HG03108 (cell line): ENCODE measurements at regions not wholly inside any gene's neighbourhood (a gene's known extent, or its start where the extent isn't known, plus 50 kb on each side); places are given as distances from the start of the nearest gene placed in this dataset.
A peak's percentile ranks its signal among the peaks of the same experiment; 100 is the strongest.

Experiments used
- ATAC-seq: cut with Tn5 transposase; IDR thresholded peaks from one replicate; pipeline ENCODE4 v1.9.1; 2021; ENCODE audit warnings: moderate library complexity; ENCODE audit not compliant: unreplicated experiment

- ATAC-seq, result no peak
Measured at GRCh38 chr7:136807598-136807997, 60.9 kb upstream of the CHRM2 start.

GRCh38 chr7:136803028-136803427 is 65.4 kb upstream of the CHRM2 start:
- ATAC-seq, result no peak

- no peak for ATAC-seq
Measured at GRCh38 chr7:136783934-136784333, 84.5 kb upstream of the CHRM2 start.

DNA sequence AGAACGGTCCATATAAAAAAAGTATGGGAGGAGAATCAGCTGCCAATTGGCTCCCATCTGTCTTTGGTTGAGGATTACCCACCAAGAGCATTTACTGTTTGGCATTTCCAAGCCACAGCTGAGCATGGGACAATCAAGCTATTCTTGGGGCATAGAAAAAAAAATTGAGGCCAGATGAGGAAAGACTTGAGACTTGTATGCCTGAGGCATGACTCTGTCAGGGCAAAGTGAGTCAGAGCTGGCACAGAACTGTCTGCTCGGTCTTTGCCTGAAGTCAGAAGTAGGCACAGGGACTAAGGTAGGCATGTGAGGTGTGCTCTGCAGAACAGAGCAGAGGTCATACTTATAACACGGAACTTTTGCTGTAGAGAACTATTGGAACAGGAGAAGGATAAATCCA is 126.5 kb upstream of the CHRM2 start:
- ATAC-seq, result no peak

DNA sequence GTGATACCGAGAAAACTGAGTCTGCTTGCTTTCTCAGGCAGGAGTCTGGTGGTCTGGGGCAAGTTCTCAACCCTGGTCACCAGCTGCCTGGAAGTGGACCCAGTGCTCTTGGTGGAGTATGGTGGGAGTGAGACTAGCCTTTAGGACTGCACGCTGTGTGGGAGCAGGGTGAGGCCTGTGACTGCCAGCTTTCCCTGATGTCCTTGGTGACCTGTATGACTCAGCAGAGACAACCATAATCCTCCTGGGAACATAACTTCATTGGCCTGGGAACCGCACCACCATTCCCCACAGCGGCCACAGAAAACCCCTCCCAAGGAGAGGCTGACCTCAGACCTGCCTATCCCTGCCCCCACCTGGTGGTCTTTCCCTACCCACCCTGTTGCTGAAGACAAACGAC is 139.5 kb upstream of the CHRM2 start:
- no peak for ATAC-seq

GRCh38 chr7:136726460-136726859 is 142.0 kb upstream of the CHRM2 start:
- ATAC-seq, result no peak

DNA sequence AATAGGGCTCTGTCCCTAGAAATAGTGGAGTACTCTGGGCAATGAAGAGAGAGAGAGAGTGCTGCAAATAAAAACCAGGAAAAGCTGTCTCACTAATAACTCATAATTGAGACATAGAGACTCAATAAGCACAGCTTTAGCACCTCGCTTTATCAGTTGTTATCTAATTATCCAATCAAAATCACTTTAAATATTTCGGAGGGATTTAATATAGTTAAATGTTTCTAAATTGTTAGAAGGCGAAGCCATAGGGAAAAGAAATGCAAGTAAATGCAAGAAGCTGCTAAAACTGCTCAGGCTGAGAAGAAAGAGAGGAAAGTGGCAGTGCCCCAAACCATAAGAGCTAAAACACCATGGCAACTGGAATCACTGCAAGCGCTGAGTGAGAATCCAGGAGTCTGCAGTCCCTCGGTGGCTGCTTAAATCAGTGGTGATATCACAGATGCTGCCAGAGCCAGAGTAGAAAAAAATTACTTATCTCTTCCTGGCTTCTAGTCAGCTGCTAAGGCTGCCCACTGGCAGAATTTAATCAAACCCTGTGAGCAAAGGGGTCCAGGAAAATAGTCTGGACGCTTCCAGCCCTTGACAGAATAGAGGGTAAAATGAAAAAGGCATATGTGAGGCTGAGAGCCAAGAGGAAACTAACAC is 150.4 kb upstream of the CHRM2 start:
- ATAC-seq, result no peak

DNA sequence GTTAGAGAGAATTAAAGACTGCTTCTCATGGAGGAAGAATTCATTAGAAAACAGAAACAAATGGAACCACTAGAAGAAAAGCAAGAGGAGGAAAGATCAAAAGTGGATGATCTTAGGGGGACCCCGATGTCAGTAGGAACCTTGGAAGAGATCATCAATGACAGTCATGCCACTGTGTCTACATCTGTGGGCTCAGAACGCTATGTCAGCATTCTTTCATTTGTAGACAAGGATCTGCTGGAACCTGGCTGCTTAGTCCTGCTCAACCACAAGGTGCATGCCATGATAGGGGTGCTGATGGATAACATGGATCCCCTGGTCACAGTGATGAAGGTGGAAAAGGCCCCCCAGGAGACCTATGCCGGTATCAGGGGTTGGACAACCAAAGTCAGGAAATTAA is 154.4 kb upstream of the CHRM2 start:
- ATAC-seq, result no peak

- ATAC-seq, result no peak
Measured at GRCh38 chr7:136710751-136711150, 157.7 kb upstream of the CHRM2 start.

DNA sequence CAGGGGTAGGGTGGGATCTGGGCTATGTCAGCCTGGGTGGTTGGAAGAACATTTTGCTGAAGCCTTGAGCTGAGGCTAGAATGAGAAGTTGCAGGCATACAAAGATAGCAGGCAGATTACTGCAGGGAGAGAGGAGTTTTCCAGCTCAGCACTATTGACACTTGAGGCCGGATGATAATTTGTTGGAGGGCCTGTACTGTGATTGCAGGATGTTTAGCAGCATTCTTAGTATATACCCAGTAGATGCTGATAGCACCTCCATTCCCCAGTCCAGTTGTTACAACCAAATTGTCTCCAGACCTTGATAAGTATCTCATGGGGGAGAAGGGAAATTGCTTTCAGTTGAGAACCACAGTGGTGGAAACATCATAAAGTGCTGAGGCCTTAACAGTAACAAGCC is 158.6 kb upstream of the CHRM2 start:
- ATAC-seq, result no peak

DNA sequence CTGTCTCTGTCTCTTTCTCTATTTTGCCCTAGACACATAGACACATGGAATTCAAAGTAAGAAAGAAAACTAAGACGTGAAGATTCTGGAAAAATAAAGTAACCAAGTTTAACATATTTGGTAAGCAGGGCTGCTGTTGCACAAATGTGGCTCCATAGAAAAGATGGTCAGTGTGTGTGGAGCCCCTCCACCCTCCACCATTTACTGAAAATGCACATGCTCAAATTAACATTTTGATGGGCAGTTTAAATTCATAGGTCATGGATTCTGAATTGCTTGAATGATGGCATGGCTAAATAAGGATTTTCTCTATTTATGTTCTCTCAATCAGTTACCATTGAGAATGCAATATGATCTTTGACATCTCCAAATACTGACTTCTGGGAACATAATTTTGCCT is 165.5 kb upstream of the CHRM2 start:
- ATAC-seq, result no peak

GRCh38 chr7:136698977-136699376 is 169.5 kb upstream of the CHRM2 start:
- ATAC-seq, result no peak

DNA sequence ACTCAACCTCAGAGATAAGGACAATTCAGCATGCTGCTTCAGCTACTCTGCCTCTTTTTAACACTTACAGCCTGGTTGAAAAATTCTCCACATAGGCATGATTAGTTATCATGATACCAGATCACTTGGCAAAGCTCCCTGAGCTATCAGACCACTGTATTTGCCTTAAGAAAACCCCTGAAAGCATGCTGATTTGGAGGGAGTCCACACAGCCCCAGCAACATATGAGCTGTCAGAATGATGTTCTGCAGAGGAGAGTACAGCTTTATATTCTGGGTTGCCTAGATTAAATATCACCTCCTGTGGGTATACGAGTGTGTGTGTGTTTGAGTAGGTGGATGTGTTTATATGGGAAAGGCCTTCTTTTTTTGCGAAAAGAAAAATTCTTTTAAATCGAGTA is 170.2 kb upstream of the CHRM2 start:
- no peak for ATAC-seq

DNA sequence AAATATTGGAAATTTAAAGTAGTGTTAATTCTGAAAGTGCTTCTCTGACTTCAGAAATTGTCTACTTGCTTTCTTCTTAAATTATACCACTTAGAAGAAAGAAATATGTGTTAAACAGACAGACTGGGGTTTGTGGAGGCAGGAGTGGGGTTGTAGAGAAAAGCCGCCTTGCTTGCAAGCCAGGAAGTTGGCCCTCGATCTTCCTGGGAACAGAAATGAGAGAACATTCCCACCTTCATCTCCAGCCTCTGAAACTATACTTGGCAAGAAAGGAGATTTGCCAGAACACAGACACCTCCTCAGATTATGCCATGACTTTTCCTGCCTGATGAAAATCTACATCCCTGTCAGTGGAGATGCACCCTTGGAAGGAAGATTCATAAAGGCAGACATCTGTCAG is 171.2 kb upstream of the CHRM2 start:
- no peak for ATAC-seq

DNA sequence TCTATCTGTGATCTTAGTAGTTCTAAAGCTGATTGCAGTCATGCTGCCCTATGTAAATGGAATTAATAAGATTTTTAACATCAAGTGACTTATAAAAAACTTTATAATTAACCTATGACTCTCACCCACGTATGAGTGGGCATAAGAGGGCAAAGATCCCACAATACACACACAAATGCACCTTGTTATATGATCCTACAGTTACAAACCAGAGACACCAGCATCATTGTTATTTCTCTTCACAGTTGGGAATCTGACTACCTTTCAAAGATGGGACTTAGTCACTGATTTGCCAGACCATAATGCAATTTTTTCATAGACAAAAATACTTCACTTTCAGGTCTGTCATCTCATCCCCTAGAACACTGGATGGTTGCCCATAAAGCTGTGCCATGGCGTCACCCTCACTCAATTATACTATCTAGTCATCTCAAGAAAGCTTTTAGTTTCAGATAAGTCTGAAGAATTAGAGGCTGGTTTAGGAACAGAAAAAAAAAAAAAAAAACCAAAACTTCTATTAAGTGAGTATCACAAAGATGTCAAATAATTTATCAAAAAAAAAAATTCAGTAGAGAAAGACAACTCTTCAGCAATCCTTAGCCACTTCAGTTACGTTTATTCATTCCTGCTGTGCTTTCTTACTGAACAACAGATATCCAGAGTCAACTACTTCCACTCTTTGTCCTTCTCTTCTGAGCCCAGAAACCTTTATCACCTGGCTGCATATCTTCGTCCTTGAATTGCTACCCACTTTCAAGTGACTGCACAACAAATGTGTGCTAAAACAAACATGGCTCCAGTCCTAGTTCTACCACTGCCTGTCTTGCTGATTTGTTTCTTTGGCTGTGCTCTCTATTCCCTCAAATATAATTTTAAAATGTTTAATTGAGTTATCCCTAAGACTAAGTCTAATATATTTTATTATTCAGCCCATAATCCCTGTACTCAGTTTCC is 175.0 kb upstream of the CHRM2 start:
- no peak for ATAC-seq

DNA sequence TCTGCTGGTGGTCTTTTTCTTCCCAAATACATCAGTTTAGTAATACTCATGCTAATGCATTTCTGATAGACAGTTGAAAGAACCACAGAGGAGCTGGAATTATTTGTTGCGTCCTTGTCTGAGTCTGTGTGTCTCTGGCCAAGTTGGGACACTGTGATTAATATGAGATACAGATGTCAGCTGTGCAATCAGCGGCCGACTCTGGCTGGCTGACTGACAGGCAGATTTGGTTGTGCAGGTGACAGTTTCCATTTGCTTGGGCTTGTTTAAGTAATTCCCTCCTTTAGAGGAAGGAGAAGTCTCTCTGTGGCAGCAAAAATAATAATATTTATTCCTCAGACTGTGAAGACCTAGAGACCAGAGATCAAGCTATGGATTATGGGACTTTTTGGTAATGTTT is 176.2 kb upstream of the CHRM2 start:
- no peak for ATAC-seq

GRCh38 chr7:136688601-136689000 is 179.9 kb upstream of the CHRM2 start:
- no peak for ATAC-seq

GRCh38 chr7:136687693-136688322 is 180.6 kb upstream of the CHRM2 start:
- no peak for ATAC-seq

GRCh38 chr7:136685501-136686173 is 182.8 kb upstream of the CHRM2 start:
- ATAC-seq, result no peak

GRCh38 chr7:136677471-136678365 is 190.7 kb upstream of the CHRM2 start:
- ATAC-seq, result peak; percentile 49
